ENCODE measurements at regions not wholly inside any gene's neighbourhood (a gene's known extent, or its start where the extent isn't known, plus 50 kb on each side); places are given as distances from the start of the nearest gene placed in this dataset.
"Not testable (repeated sequence)": the region's sequence is repeated elsewhere in the genome, so short reads cannot be mapped to it uniquely, and the experiment has no call there.

DNA sequence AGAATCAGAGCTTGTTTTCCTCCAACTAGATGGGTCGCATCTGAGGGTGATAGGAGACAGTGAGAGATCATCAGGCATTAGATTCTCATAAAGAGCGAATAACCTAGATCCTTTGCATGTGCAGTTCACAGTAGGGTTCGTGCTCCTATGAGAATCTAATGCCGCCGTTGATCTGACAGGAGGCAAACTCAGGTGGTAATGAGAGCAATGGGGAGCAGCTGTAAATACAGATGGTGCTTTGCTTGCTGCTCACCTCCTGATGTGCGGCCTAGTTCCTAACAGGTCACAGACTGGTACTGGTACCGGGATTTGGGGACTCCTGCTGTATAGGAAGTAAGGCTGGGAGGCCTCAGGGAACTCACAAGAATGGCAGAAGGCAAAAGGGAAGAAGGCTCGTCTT, 276.5 kb downstream of the FAT4 start:
- no peak for DNase-seq (ENCODE audit: low spot score)

DNA sequence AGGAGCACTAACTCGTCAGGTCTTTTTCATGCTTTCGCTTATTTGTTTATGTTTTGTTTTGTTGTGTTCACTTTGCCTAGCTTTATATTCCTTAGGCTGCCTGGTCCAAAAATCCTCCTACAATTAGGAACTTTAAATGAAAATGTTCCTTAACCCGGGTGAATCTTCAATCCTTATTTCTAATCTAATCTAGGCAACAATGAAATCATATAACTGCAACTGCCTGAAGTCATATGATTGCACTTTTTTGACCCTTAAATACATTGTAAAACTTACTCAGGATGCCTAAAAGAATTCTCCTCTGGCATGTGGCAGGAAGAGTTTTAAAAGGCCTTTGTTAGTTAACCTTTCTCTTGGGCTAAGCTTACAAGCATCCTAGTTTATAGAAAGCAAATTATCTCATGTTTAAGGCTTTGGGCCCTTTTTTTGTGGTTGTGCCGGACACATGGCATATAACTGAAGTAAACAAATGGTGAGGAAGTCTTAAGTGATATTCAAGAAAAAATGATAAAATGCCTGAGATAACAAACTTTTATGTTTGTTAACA, 279.4 kb downstream of the FAT4 start:
- no peak for DNase-seq (ENCODE audit: low spot score)

DNA sequence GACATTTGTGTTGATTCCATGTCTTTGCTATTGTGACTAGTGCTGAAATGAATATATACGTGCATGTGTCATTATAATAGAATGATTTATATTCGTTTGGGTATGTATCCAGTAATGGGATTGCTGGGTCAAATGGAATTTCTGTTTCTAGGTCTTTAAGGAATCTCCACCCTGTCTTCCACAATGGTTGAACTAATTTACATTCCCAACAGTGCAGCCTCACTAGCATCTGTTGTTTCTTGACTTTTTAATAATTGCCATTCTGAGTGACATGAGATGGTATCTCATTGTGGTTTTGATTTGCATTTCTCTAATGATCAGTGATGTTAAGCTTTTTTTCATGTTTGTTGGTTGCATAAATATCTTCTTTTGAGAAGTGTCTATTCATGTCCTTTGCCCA, 291.2 kb downstream of the FAT4 start:
- not testable (repeated sequence) for DNase-seq (ENCODE audit: low spot score)

DNA sequence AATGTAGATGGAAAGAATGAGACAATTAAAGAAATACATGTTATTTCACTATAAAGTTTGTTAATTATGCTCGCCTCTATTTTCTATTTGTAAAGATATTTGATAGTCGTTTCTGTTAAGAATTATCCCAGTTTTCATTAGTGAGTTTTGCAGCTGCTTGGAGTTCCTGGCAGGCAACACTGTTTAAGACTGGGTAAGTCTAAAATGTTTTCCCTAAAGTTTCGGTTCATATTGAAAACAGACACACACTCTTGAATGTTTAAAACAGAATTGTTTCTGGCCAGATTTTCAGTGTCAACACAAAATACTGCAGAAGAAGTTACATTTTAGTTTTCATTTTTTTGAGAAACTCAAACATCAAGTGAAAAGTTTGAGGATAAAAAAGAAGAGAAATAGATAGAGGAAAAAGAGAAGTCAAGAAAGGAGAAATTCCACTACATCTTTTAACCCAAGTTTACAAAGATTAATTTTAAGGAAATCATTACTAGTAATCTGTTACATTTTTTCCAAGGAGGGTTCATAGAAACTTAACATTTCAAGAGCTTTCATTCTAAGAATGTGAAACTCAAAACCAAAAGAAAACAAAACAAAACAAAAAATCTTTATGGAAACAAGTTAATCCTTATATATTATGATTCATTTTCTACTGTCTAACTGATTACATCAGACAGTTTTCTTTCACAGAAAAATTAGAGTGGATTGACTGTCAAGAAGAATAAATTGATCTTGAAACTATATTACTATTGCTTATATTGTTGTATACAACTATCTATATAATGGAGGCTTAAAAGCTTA, 305.5 kb downstream of the FAT4 start:
- no peak for DNase-seq (ENCODE audit: low spot score)

DNA sequence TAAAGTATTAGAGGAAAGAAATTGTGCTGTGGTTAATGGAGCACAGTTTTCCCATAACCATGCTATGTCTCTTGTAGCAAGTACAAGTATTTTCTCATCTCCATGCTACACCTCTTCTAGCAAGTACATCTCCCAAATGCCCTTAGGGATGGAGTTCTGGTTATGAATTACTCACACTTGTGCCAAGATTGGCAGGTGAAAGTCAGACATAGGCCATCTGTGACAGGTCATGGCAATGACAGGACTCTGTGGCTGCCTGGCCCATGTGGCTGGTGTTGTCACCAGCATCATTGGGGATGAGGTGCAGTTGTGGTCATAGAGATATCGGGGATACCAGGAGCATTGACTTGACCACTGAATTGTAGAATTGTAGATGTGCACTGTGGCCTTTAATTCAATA, 310.2 kb downstream of the FAT4 start:
- no peak for DNase-seq (ENCODE audit: low spot score)

DNA sequence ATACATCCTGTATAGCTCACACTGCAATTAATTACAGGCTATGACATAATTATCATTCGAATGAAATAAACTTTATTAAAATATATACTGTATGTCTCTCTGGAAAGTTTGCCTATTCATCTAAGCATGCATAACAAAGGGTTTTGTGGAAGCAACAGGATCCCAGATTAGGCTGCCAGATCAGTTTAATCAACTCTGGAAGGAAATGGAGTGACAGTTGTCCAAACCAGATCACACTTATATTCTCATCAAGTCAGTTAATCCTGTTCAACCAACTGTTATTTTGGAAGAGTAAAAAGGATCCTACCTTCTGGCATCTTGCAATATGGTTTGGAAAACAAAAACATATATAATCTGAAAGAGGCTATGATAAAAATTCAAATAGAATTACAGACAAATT, 312.2 kb downstream of the FAT4 start:
- no peak for DNase-seq (ENCODE audit: low spot score)

DNA sequence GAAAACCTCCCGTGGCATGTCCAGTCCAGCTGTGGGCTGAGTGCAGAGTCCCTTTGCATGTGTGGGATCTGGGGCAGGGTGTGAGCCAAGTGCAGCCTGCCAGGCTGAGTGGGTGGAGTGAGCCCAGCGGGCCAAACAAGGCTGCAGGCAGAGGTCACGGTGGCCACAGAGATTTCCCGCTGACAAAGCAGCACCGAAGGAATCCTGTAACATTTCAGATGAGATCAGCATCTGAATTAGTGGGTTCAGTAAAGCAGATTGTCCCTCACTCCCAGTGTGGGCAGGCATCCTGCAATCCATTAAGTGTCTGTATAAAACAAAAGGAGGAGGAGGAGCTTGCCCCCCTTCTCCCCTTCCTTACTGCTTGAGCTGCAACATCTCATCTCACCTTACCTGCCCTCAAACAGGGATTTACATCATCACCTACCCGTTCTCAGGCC, 324.4 kb downstream of the FAT4 start:
- DNase-seq (ENCODE audit: low spot score): no peak

DNA sequence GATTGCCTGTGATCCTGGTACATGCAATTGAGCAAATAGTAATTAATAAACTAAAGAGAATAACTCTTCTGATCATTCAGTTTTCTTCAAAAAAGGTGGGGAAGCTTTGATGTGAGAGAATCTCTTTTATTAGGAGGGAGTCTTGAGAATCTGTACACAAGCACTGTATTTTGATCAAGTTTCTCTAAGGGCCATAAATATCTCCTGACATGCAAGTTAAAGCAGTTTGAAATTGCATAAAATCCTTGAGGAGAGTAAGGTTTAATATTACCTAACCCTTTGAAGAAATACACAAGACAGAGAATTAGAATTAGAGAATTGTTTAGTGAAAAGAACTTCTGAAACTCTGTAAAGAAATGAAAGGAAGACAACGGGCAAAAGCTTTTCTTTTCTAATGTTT, 326.9 kb downstream of the FAT4 start:
- no peak for DNase-seq (ENCODE audit: low spot score)

DNA sequence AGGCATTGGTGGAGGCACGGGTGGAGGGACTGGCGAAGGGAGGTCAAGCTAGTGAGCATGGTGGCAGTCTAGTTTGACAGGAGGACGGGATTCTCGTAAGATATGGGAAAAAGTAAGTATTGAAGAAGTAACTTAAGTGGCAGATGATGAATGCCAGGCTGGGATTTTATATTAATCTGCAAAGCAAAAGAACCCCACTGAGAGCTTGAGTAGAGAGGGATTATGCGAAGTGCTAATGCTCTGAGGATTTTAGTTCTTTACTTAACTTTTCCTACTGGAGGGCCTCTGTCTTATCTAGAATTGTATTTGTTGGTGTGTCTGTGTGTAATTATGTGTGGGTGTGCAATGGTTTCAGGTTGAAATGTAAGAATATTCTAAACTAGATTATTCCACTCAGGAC, 327.9 kb downstream of the FAT4 start:
- no peak for DNase-seq (ENCODE audit: low spot score)

DNA sequence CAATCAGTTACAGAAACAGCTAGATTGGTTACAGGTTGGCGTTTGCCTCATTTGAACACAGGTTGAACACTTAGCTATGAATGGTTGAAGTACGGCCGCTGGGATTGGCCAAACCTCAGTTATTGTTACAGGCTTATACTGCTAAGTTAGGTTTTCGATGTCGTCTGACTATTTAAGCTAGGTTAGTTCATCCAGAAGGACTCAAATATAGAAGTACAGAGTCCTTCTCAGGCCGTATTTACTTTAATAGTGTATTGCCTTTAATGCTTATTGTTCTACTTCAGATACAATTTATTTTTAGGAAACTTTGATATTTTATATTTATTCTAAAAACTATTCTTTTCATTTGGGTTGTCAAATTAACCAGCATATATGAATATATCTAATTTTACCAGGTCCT, 334.7 kb downstream of the FAT4 start:
- no peak for DNase-seq (ENCODE audit: low spot score)

DNA sequence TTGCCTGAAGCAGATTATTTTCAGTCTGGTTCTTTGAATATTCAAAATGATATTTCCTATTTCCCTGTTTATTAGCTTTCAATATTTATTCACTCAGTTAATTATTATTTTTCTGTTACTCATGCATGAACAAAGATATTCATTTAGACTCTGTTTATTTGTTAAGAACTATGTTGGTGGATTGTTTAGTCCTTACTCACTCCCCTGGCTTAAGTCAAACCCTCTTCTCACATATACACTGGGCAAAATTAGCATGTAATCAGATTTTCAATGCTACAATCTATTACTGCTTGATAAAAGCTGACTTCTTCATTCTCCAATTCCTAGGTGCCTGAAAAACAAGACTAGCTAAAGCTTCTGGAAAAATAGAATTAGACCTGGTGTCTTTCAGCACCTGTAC, 335.8 kb downstream of the FAT4 start:
- no peak for DNase-seq (ENCODE audit: low spot score)

DNA sequence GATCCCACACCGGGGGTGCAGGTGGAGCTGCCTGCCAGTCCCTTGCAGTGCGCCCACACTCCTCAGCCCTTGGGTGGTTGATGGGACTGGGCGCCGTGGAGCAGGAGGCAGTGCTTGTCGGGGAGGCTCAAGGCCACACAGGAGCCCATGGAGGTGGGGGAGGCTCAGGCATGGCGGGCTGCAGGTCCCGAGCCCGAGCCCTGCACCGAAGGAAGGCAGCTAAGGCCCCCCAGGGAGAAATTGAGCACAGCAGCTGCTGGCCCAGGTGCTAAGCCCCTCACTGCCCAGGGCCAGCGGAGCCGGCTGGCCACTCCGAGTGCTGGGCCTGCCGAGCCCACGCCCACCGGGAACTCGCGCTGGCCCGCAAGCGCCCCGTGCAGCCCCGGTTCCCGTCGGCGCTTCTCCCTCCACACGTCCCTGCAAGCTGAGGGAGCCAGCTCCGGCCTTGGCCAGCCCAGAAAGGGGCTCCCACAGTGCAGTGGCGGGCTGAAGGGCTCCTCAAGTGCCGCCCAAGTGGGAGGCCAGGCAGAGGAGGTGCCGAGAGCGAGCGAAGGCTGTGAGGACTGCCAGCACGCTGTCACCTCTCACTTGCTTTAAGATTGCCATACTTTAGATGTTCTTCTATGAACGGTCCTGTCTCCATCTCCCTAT, 337.1 kb downstream of the FAT4 start:
- DNase-seq (ENCODE audit: low spot score): not testable (repeated sequence)

DNA sequence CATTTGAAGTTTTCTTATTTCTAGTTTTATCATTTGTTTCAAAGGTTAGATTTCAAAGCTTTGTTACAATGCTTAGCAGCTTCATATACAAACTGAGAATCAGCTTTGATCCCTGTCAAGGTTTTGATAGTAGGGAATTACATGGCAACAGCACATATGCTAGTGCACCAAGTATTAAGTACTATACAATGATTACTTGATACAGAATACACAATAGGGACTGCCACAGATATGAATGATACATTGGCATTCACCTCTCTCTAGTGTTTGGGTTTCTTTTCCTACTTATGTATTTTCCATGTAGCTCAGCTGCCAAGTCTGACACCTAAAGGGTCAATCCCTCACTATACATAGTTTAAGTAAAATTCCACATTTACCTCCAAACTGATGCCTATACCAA, 344.0 kb downstream of the FAT4 start:
- DNase-seq (ENCODE audit: low spot score): no peak

DNA sequence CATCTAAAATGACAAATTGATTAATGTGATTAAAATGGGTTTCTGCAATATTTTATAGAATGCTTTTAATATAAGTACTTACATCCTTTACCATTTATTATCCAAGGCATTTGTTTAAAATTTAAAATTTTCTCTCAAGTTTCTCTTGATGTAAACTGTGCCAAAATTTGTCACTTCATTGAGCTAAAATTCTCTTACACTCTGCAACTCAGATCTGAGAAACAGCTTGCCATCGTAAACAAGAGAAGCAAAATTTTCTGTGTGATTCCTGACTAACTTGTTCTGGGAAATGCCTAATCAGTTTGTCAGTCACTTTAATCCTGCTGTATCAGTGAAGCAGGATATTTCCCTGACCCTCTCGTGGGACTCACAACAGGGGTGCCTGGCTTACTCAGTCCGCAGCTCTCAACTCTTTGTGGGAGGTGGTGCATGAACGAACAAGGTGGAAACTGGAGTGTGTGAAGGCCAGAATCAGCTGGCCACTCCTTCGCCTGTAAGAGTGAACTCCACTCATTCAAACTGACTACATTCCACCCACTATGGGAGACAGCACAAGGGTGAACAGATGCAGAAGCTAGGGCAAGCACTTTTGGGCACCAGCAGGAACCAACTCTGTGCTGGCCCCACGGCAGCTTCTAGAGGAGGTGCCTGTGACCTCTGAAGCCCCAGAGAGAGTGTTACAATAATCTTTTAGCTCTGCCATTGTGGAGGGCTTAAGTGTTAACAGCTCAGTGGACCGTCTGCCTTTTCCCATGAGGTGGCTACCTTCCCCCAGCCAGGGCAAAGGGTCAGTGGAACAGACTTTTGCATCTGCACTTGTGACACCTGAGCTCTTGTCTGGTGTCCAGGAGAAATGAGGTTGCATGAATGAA, 349.4 kb downstream of the FAT4 start:
- no peak for DNase-seq (ENCODE audit: low spot score)

DNA sequence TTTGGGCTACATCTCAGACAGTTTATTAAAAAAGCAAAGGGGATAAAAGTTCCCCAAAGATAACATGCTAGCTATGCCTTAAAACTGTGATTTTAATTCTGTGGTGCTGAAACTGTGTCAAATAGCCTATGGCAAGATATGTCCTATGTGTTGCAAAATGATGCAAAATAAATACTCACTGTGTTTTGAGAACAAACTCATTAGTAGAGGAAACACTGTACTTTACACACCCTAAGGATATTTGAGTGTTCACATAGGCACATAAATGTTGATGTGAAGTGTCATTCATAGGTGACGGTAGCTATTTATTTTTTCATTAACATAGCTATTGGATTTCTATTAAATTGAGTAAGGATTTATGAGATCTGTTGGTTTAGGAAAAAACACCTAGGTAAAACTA, 351.9 kb downstream of the FAT4 start:
- no peak for DNase-seq (ENCODE audit: low spot score)

DNA sequence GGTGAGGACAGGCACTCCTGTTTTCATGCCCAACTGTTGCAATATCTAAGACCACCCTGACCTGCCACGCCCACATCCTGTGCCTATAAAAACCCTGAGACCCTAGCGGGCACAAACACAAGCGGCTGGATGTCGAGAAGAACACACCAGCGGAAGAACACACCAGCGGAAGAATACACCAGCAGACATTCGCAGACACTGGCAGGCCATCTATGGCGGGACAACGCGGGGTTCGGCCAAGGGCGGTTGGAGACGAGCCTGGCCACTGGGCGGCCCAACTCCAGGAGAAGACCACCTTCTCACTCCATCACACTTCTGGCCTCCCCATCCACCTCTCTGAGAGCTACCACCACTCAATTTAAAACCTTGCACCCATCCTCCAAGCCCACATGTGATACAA, 361.4 kb downstream of the FAT4 start:
- DNase-seq (ENCODE audit: low spot score): no peak

DNA sequence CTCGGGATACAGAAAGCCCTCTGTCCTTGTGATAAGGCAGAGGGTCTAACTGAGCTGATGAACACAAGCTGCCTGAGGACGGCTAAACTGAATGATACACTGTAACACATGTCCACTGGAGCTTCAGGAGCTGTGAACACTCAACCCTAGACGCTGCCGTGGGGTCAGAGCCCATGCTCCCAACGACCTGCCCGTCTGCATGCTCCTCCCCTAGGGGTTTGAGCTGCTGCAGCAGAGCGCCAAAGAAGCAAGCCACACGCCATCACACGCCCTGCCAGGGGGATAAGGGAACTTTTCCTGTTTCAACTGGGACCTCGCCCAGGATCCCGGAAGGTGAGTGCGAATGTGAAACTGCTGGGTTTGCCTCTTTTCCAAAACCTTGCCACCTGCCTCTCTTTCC, 361.8 kb downstream of the FAT4 start:
- no peak for DNase-seq (ENCODE audit: low spot score)

DNA sequence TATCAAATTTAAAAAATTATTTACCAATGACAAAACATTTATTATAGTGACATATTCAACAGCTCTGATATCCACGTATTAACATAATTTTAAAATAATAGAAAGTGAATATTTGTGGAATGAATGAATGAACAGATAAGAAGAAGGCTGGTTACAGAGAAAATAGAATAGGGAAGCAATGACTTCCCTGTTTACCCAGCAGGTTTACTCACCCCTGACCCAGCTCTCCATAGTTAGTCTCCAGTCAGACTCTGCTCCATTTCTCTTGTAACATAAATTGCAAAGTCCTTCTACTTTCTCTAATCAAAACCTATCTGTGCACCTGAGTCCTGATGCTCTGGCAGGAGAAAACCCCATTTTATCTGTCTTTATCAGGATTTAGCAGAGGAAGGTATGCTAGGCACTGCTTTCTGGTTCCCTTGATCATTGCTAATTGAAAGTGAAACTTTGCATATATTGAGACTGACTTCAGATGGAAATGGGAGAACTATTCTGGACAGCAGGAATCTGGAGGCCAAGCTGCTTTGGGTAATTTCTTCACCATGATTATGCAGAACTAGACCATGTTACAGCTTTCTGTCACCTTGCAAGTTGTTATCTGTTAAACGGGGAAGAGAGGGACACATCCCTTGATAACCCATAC, 363.0 kb downstream of the FAT4 start:
- DNase-seq (ENCODE audit: low spot score): no peak

DNA sequence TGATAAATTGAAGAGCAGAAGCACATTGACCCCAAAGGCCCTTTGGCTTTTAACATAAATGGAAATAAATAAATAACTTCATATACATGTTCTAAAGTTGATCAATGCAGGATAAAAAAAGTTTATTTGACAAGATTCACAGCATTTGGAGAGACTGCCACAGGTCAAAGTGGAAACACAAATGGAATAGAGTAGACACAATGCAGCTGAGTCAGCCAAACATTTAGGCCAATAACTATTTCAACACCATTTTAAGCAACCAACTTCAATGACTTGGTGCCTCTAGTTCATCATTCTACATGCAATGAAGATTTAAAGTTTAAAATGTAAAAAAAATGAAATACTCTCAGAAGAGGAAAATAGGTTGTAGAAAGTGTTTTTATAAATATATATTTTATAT, 365.2 kb downstream of the FAT4 start:
- no peak for DNase-seq (ENCODE audit: low spot score)

DNA sequence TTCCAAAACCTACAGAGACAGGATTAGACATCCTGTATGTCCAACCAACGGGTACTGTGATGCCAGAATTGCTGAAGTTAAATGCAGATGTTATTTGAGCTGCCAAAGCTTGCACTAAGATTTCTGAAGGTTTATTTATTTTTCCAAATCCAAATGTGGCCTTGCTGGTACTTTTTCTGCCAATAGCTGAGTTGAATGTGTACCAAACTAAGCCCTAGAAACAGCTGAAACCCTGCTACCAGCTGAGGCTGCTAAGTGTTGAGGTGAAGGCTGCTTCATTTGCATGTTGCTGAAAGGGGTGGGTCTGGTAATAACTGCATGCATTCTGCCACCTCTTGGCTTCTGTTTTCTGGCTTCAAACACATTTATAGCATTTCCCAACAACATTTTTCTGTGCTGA, 366.5 kb downstream of the FAT4 start:
- no peak for DNase-seq (ENCODE audit: low spot score)

DNA sequence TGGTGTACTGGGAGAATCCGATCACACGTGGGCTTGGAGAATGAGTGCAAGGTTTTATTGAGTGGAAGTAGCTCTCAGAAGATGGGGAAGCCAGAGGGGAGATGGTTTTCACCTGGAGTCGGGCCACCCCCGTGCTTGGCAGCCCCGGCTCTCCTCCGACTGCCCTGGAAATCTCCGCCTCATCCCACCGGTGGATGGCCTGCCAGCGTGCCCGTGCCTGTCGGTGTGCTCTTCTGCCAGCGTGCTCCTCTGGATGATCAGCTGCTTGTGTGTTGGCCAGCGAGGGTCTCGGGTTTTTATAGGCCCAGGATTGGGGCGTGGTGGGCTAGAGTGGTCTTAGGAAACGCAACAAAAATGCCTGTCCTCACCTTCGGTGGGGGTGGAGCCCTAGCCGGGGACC, 368.0 kb downstream of the FAT4 start:
- DNase-seq (ENCODE audit: low spot score): no peak

DNA sequence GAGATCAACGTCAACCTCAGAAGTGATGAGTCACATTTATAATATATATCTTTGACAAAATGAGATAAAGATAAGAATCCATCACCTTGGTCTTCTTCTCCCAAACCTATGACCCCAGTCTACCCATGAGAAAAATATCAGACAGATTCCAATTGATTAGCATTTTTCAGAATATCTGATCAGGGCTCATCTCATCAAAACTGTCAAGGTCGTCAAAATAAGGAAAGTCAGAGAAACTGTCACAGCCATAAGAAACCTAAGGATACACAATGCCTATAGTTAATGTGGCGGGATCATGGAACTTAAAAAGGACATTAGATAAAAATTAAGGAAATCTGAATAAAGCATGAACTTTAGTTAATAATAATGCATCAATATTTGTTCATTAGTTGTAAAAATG, 374.1 kb downstream of the FAT4 start:
- no peak for DNase-seq (ENCODE audit: low spot score)

Measured in RKO (cell line).